AG20443 (cell line): ENCODE measurements at regions not wholly inside any gene's neighbourhood (a gene's known extent, or its start where the extent isn't known, plus 50 kb on each side); places are given as distances from the start of the nearest gene placed in this dataset.

ENCODE experiments used
- DNase-seq: peaks from one replicate; pipeline ENCODE4 v3.0.0; 2012; ENCODE audit warnings: low spot score, mixed read lengths

- DNase-seq, result no peak
Measured at GRCh38 chr3:24596626-24597025, 102.0 kb upstream of the THRB start.

- peak; percentile 19 for DNase-seq
Measured at GRCh38 chr3:24598695-24599470, 104.2 kb upstream of the THRB start.

- DNase-seq, result no peak
Measured at GRCh38 chr3:24601066-24601939, 106.7 kb upstream of the THRB start.

- DNase-seq, result no peak
Measured at GRCh38 chr3:24604215-24604614, 109.6 kb upstream of the THRB start.

GRCh38 chr3:24605511-24606028, 110.9 kb upstream of the THRB start:
- no peak for DNase-seq

GRCh38 chr3:24607281-24607680, 112.6 kb upstream of the THRB start:
- no peak for DNase-seq

GRCh38 chr3:24608701-24609390, 114.2 kb upstream of the THRB start:
- peak; percentile 36 for DNase-seq

- DNase-seq, result no peak
Measured at GRCh38 chr3:24614359-24614758, 119.7 kb upstream of the THRB start.

GRCh38 chr3:24615177-24615576, 120.5 kb upstream of the THRB start:
- no peak for DNase-seq

GRCh38 chr3:24616110-24616829, 121.6 kb upstream of the THRB start:
- DNase-seq, result no peak

- DNase-seq, result no peak
Measured at GRCh38 chr3:24622138-24622537, 127.5 kb upstream of the THRB start.

GRCh38 chr3:24622696-24623225, 128.1 kb upstream of the THRB start:
- no peak for DNase-seq

GRCh38 chr3:24623657-24624056, 129.0 kb upstream of the THRB start:
- DNase-seq, result no peak

- DNase-seq, result no peak
Measured at GRCh38 chr3:24624938-24625681, 130.5 kb upstream of the THRB start.

GRCh38 chr3:24628523-24629258, 134.0 kb upstream of the THRB start:
- no peak for DNase-seq

GRCh38 chr3:24631481-24631880, 136.8 kb upstream of the THRB start:
- DNase-seq, result no peak

GRCh38 chr3:24639061-24639460, 144.4 kb upstream of the THRB start:
- no peak for DNase-seq

GRCh38 chr3:24639481-24640329, 145.1 kb upstream of the THRB start:
- no peak for DNase-seq

- DNase-seq, result peak; percentile 60
Measured at GRCh38 chr3:24640330-24640877, 145.8 kb upstream of the THRB start.
